GM12872 (cell line): ENCODE measurements at regions not wholly inside any gene's neighbourhood (a gene's known extent, or its start where the extent isn't known, plus 50 kb on each side); places are given as distances from the start of the nearest gene placed in this dataset.

ENCODE experiments used
- CTCF ChIP-seq: IDR thresholded peaks from 3 replicates; pipeline ENCODE4 v1.5.1; 2011; ENCODE audit warnings: low read depth, mild to moderate bottlenecking, low read length, moderate library complexity; ENCODE audit not compliant: insufficient read depth

- TF ChIP-seq CTCF = no peak
Measured at GRCh38 chr3:158992463-158992862, 190.6 kb downstream of the MFSD1 start.

- TF ChIP-seq CTCF = no peak
Measured at GRCh38 chr3:158994386-158994785, 192.5 kb downstream of the MFSD1 start.

- TF ChIP-seq CTCF = no peak
Measured at GRCh38 chr3:159001711-159002110, 199.9 kb downstream of the MFSD1 start.

GRCh38 chr3:159005137-159005536 lies 203.3 kb downstream of the MFSD1 start:
- no peak for TF ChIP-seq CTCF

- no peak for TF ChIP-seq CTCF
Measured at GRCh38 chr3:159007331-159007730, 205.5 kb downstream of the MFSD1 start.

GRCh38 chr3:159008401-159008800 lies 206.5 kb downstream of the MFSD1 start:
- no peak for TF ChIP-seq CTCF

- TF ChIP-seq CTCF = no peak
Measured at GRCh38 chr3:159018341-159018740, 216.5 kb downstream of the MFSD1 start.

- TF ChIP-seq CTCF = no peak
Measured at GRCh38 chr3:159025733-159026132, 223.9 kb downstream of the MFSD1 start.
